ENCODE measurements at regions not wholly inside any gene's neighbourhood (a gene's known extent, or its start where the extent isn't known, plus 50 kb on each side); places are given as distances from the start of the nearest gene placed in this dataset.

- no peaks in the 10 kb centered on the region for H3K27me3 ChIP-seq (ENCODE audit: control insufficient read depth in 1 of 2, insufficient read depth in 2 of 2, low read length in 2 of 2)
- no peaks in the 10 kb centered on the region for H3K36me3 ChIP-seq (ENCODE audit: control insufficient read depth in 2 of 2, insufficient read depth in 2 of 2, low read length in 2 of 2)
- H3K4me1 ChIP-seq (ENCODE audit: control insufficient read depth, insufficient read depth, low read length) = no peaks in the 10 kb centered on the region
- no peaks in the 10 kb centered on the region for H3K9me3 ChIP-seq (ENCODE audit: control insufficient read depth in 2 of 2, low read length in 2 of 2)
- H3K9ac ChIP-seq (ENCODE audit: low read length in 2 of 2) = no peak overlapping the region
- no peak overlapping the region for H3K4me3 ChIP-seq (ENCODE audit: low read length in 2 of 2)
- H3K27ac ChIP-seq (ENCODE audit: low read length) = no peak overlapping the region
Measured at GRCh38 chr3:145776782-145777408, 384.1 kb downstream of the PLOD2 start.

- H3K9ac ChIP-seq (ENCODE audit: low read length in 2 of 2) = no peak overlapping the region
- H3K36me3 ChIP-seq (ENCODE audit: control insufficient read depth in 2 of 2, insufficient read depth in 2 of 2, low read length in 2 of 2) = no peaks in the 10 kb centered on the region
- no peak overlapping the region for H3K27ac ChIP-seq (ENCODE audit: low read length)
- H3K27me3 ChIP-seq (ENCODE audit: control insufficient read depth in 1 of 2, insufficient read depth in 2 of 2, low read length in 2 of 2) = no peaks in the 10 kb centered on the region
- no peaks in the 10 kb centered on the region for H3K4me1 ChIP-seq (ENCODE audit: control insufficient read depth, insufficient read depth, low read length)
- H3K4me3 ChIP-seq (ENCODE audit: low read length in 2 of 2) = no peak overlapping the region
- H3K9me3 ChIP-seq (ENCODE audit: control insufficient read depth in 2 of 2, low read length in 2 of 2) = no peaks in the 10 kb centered on the region
Measured at GRCh38 chr3:145780301-145780700, 380.7 kb downstream of the PLOD2 start.

GRCh38 chr3:145785668-145786067 is 375.3 kb downstream of the PLOD2 start:
- no peaks in the 10 kb centered on the region for H3K9me3 ChIP-seq (ENCODE audit: control insufficient read depth in 2 of 2, low read length in 2 of 2)
- no peak overlapping the region for H3K27ac ChIP-seq (ENCODE audit: low read length)
- H3K4me1 ChIP-seq (ENCODE audit: control insufficient read depth, insufficient read depth, low read length) = no peaks in the 10 kb centered on the region
- no peak overlapping the region for H3K4me3 ChIP-seq (ENCODE audit: low read length in 2 of 2)
- H3K36me3 ChIP-seq (ENCODE audit: control insufficient read depth in 2 of 2, insufficient read depth in 2 of 2, low read length in 2 of 2) = no peaks in the 10 kb centered on the region
- H3K27me3 ChIP-seq (ENCODE audit: control insufficient read depth in 1 of 2, insufficient read depth in 2 of 2, low read length in 2 of 2) = no peaks in the 10 kb centered on the region
- no peak overlapping the region for H3K9ac ChIP-seq (ENCODE audit: low read length in 2 of 2)

- Histone ChIP-seq H3K4me1 (ENCODE audit: control insufficient read depth, insufficient read depth, low read length) (no peaks in the 10 kb centered on the region), H3K36me3 (ENCODE audit: control insufficient read depth in 2 of 2, insufficient read depth in 2 of 2, low read length in 2 of 2) (no peaks in the 10 kb centered on the region), H3K4me3 (ENCODE audit: low read length in 2 of 2) (no peak overlapping the region)
Measured at GRCh38 chr3:145798007-145798406, 363.0 kb downstream of the PLOD2 start.

GRCh38 chr3:145798696-145799537 is 362.1 kb downstream of the PLOD2 start:
- H3K36me3 ChIP-seq (ENCODE audit: control insufficient read depth in 2 of 2, insufficient read depth in 2 of 2, low read length in 2 of 2) = no peaks in the 10 kb centered on the region
- no peaks in the 10 kb centered on the region for H3K27me3 ChIP-seq (ENCODE audit: control insufficient read depth in 1 of 2, insufficient read depth in 2 of 2, low read length in 2 of 2)
- H3K27ac ChIP-seq (ENCODE audit: low read length) = no peak overlapping the region
- H3K9ac ChIP-seq (ENCODE audit: low read length in 2 of 2) = no peak overlapping the region
- no peak overlapping the region for H3K4me3 ChIP-seq (ENCODE audit: low read length in 2 of 2)
- no peaks in the 10 kb centered on the region for H3K4me1 ChIP-seq (ENCODE audit: control insufficient read depth, insufficient read depth, low read length)
- H3K9me3 ChIP-seq (ENCODE audit: control insufficient read depth in 2 of 2, low read length in 2 of 2) = no peaks in the 10 kb centered on the region

More at GRCh38 chr3:145798007-145798406, 363.0 kb downstream of the PLOD2 start:
- no peak overlapping the region for H3K9ac ChIP-seq (ENCODE audit: low read length in 2 of 2)
- no peaks in the 10 kb centered on the region for H3K9me3 ChIP-seq (ENCODE audit: control insufficient read depth in 2 of 2, low read length in 2 of 2)
- no peaks in the 10 kb centered on the region for H3K27me3 ChIP-seq (ENCODE audit: control insufficient read depth in 1 of 2, insufficient read depth in 2 of 2, low read length in 2 of 2)
- no peak overlapping the region for H3K27ac ChIP-seq (ENCODE audit: low read length)

- Histone ChIP-seq H3K27me3 (ENCODE audit: control insufficient read depth in 1 of 2, insufficient read depth in 2 of 2, low read length in 2 of 2) (no peaks in the 10 kb centered on the region), H3K4me3 (ENCODE audit: low read length in 2 of 2) (no peak overlapping the region)
Measured at GRCh38 chr3:145801696-145802095, 359.3 kb downstream of the PLOD2 start.

GRCh38 chr3:145807990-145808389 is 353.0 kb downstream of the PLOD2 start:
- Histone ChIP-seq H3K36me3 (ENCODE audit: control insufficient read depth in 2 of 2, insufficient read depth in 2 of 2, low read length in 2 of 2) (no peaks in the 10 kb centered on the region), H3K4me3 (ENCODE audit: low read length in 2 of 2) (no peak overlapping the region), H3K27ac (ENCODE audit: low read length) (no peak overlapping the region), H3K9ac (ENCODE audit: low read length in 2 of 2) (no peak overlapping the region), H3K27me3 (ENCODE audit: control insufficient read depth in 1 of 2, insufficient read depth in 2 of 2, low read length in 2 of 2) (no peaks in the 10 kb centered on the region), H3K4me1 (ENCODE audit: control insufficient read depth, insufficient read depth, low read length) (no peaks in the 10 kb centered on the region), H3K9me3 (ENCODE audit: control insufficient read depth in 2 of 2, low read length in 2 of 2) (no peaks in the 10 kb centered on the region)

More at GRCh38 chr3:145801696-145802095, 359.3 kb downstream of the PLOD2 start:
- Histone ChIP-seq H3K27ac (ENCODE audit: low read length) (no peak overlapping the region), H3K9ac (ENCODE audit: low read length in 2 of 2) (no peak overlapping the region), H3K9me3 (ENCODE audit: control insufficient read depth in 2 of 2, low read length in 2 of 2) (no peaks in the 10 kb centered on the region), H3K36me3 (ENCODE audit: control insufficient read depth in 2 of 2, insufficient read depth in 2 of 2, low read length in 2 of 2) (no peaks in the 10 kb centered on the region), H3K4me1 (ENCODE audit: control insufficient read depth, insufficient read depth, low read length) (no peaks in the 10 kb centered on the region)

- Histone ChIP-seq H3K9me3 (ENCODE audit: control insufficient read depth in 2 of 2, low read length in 2 of 2) (no peaks in the 10 kb centered on the region), H3K4me1 (ENCODE audit: control insufficient read depth, insufficient read depth, low read length) (no peaks in the 10 kb centered on the region), H3K36me3 (ENCODE audit: control insufficient read depth in 2 of 2, insufficient read depth in 2 of 2, low read length in 2 of 2) (no peaks in the 10 kb centered on the region), H3K27me3 (ENCODE audit: control insufficient read depth in 1 of 2, insufficient read depth in 2 of 2, low read length in 2 of 2) (no peaks in the 10 kb centered on the region), H3K9ac (ENCODE audit: low read length in 2 of 2) (no peak overlapping the region), H3K27ac (ENCODE audit: low read length) (no peak overlapping the region), H3K4me3 (ENCODE audit: low read length in 2 of 2) (no peak overlapping the region)
Measured at GRCh38 chr3:145812391-145812790, 348.6 kb downstream of the PLOD2 start.

- H3K4me1 ChIP-seq (ENCODE audit: control insufficient read depth, insufficient read depth, low read length) = no peaks in the 10 kb centered on the region
- no peak overlapping the region for H3K4me3 ChIP-seq (ENCODE audit: low read length in 2 of 2)
- no peaks in the 10 kb centered on the region for H3K36me3 ChIP-seq (ENCODE audit: control insufficient read depth in 2 of 2, insufficient read depth in 2 of 2, low read length in 2 of 2)
- H3K9me3 ChIP-seq (ENCODE audit: control insufficient read depth in 2 of 2, low read length in 2 of 2) = no peaks in the 10 kb centered on the region
- no peaks in the 10 kb centered on the region for H3K27me3 ChIP-seq (ENCODE audit: control insufficient read depth in 1 of 2, insufficient read depth in 2 of 2, low read length in 2 of 2)
- no peak overlapping the region for H3K27ac ChIP-seq (ENCODE audit: low read length)
- no peak overlapping the region for H3K9ac ChIP-seq (ENCODE audit: low read length in 2 of 2)
Measured at GRCh38 chr3:145815707-145816413, 345.1 kb downstream of the PLOD2 start.

- Histone ChIP-seq H3K4me3 (ENCODE audit: low read length in 2 of 2) (no peak overlapping the region), H3K9ac (ENCODE audit: low read length in 2 of 2) (no peak overlapping the region), H3K27ac (ENCODE audit: low read length) (no peak overlapping the region), H3K27me3 (ENCODE audit: control insufficient read depth in 1 of 2, insufficient read depth in 2 of 2, low read length in 2 of 2) (no peaks in the 10 kb centered on the region), H3K9me3 (ENCODE audit: control insufficient read depth in 2 of 2, low read length in 2 of 2) (no peaks in the 10 kb centered on the region), H3K4me1 (ENCODE audit: control insufficient read depth, insufficient read depth, low read length) (no peaks in the 10 kb centered on the region), H3K36me3 (ENCODE audit: control insufficient read depth in 2 of 2, insufficient read depth in 2 of 2, low read length in 2 of 2) (no peaks in the 10 kb centered on the region)
Measured at GRCh38 chr3:145817870-145818483, 343.0 kb downstream of the PLOD2 start.

All from stomach smooth muscle (tissue), 2 donors.